Epithelial cell of prostate (primary cell): ENCODE measurements at regions not wholly inside any gene's neighbourhood (a gene's known extent, or its start where the extent isn't known, plus 50 kb on each side); places are given as distances from the start of the nearest gene placed in this dataset.
"Not testable (repeated sequence)": the region's sequence is repeated elsewhere in the genome, so short reads cannot be mapped to it uniquely, and the experiment has no call there.

Source experiments
- DNase-seq: peaks from one replicate; pipeline ENCODE4 v3.0.0-alpha.2; 2011; ENCODE audit warnings: low read depth, low spot score
- H3K27ac ChIP-seq: fragments of 450-650 bp; 2 replicates; pipeline ENCODE4 v1.5.1; 2017; ENCODE audit warnings: mild to moderate bottlenecking

- no peak for DNase-seq
- no peak overlapping the region for H3K27ac ChIP-seq
Measured at GRCh38 chr5:1732238-1732941, 67.2 kb downstream of the MRPL36 start.

- H3K27ac ChIP-seq, DNase-seq: not testable (repeated sequence)
Measured at GRCh38 chr5:1731855-1732237, 67.8 kb downstream of the MRPL36 start.

- no peak for DNase-seq
- no peak overlapping the region for H3K27ac ChIP-seq
Measured at GRCh38 chr5:1731091-1731639, 68.5 kb downstream of the MRPL36 start.

- H3K27ac ChIP-seq = no peak overlapping the region
- no peak for DNase-seq
Measured at GRCh38 chr5:1730487-1730847, 69.2 kb downstream of the MRPL36 start.

- DNase-seq = no peak
- H3K27ac ChIP-seq = no peak overlapping the region
Measured at GRCh38 chr5:1729641-1730486, 69.8 kb downstream of the MRPL36 start.

- DNase-seq = no peak
- H3K27ac ChIP-seq = no peak overlapping the region
Measured at GRCh38 chr5:1728846-1729245, 70.8 kb downstream of the MRPL36 start.

- no peak overlapping the region for H3K27ac ChIP-seq
- DNase-seq = no peak
Measured at GRCh38 chr5:1727571-1727970, 72.1 kb downstream of the MRPL36 start.

- H3K27ac ChIP-seq = no peak overlapping the region
- no peak for DNase-seq
Measured at GRCh38 chr5:1726956-1727355, 72.7 kb downstream of the MRPL36 start.

- no peak overlapping the region for H3K27ac ChIP-seq
- no peak for DNase-seq
Measured at GRCh38 chr5:1726469-1726865, 73.2 kb downstream of the MRPL36 start.

GRCh38 chr5:1725641-1726468, 73.8 kb downstream of the MRPL36 start:
- DNase-seq = no peak
- no peak overlapping the region for H3K27ac ChIP-seq

- no peak for DNase-seq
- H3K27ac ChIP-seq = no peak overlapping the region
Measured at GRCh38 chr5:1724822-1725602, 74.6 kb downstream of the MRPL36 start.

- DNase-seq = no peak
- no peak overlapping the region for H3K27ac ChIP-seq
Measured at GRCh38 chr5:1723957-1724821, 75.4 kb downstream of the MRPL36 start.

GRCh38 chr5:1723476-1723875, 76.2 kb downstream of the MRPL36 start:
- no peak for DNase-seq
- H3K27ac ChIP-seq = no peak overlapping the region

GRCh38 chr5:1722877-1723276, 76.8 kb downstream of the MRPL36 start:
- H3K27ac ChIP-seq = no peak overlapping the region
- no peak for DNase-seq

- no peak overlapping the region for H3K27ac ChIP-seq
- no peak for DNase-seq
Measured at GRCh38 chr5:1720396-1721110, 79.1 kb downstream of the MRPL36 start.

GRCh38 chr5:1719860-1720259, 79.8 kb downstream of the MRPL36 start:
- no peak overlapping the region for H3K27ac ChIP-seq
- no peak for DNase-seq

- H3K27ac ChIP-seq = no peak overlapping the region
- DNase-seq = no peak
Measured at GRCh38 chr5:1718669-1719068, 81.0 kb downstream of the MRPL36 start.

- not testable (repeated sequence) for H3K27ac ChIP-seq, DNase-seq
Measured at GRCh38 chr5:1710091-1710490, 89.5 kb downstream of the MRPL36 start.
